ENCODE measurements at regions not wholly inside any gene's neighbourhood (a gene's known extent, or its start where the extent isn't known, plus 50 kb on each side); places are given as distances from the start of the nearest gene placed in this dataset.

GRCh38 chr2:11018651-11019185, 107.0 kb downstream of the KCNF1 start:
- no peak for DNase-seq

GRCh38 chr2:11019614-11020013, 107.9 kb downstream of the KCNF1 start:
- no peak for DNase-seq

- no peak for DNase-seq
Observed at GRCh38 chr2:11022064-11022463, 110.3 kb downstream of the KCNF1 start.

GRCh38 chr2:11022591-11023273, 111.0 kb downstream of the KCNF1 start:
- no peak for DNase-seq

GRCh38 chr2:11023326-11024258, 111.9 kb downstream of the KCNF1 start:
- no peak for DNase-seq

- DNase-seq = no peak
Observed at GRCh38 chr2:11024259-11024645, 112.5 kb downstream of the KCNF1 start.

GRCh38 chr2:11024687-11025086, 113.0 kb downstream of the KCNF1 start:
- no peak for DNase-seq

- no peak for DNase-seq
Observed at GRCh38 chr2:11026286-11026921, 114.7 kb downstream of the KCNF1 start.

GRCh38 chr2:11027195-11027594, 115.5 kb downstream of the KCNF1 start:
- DNase-seq = no peak

- no peak for DNase-seq
Observed at GRCh38 chr2:11028407-11028916, 116.7 kb downstream of the KCNF1 start.

- no peak for DNase-seq
Observed at GRCh38 chr2:11029136-11029535, 117.4 kb downstream of the KCNF1 start.

- DNase-seq = no peak
Observed at GRCh38 chr2:11030036-11030435, 118.3 kb downstream of the KCNF1 start.

- DNase-seq = no peak
Observed at GRCh38 chr2:11030909-11031308, 119.2 kb downstream of the KCNF1 start.

GRCh38 chr2:11031876-11032275, 120.1 kb downstream of the KCNF1 start:
- no peak for DNase-seq

GRCh38 chr2:11032396-11032795, 120.7 kb downstream of the KCNF1 start:
- DNase-seq = no peak

GRCh38 chr2:11033114-11033513, 121.4 kb downstream of the KCNF1 start:
- no peak for DNase-seq

GRCh38 chr2:11038641-11039040, 116.6 kb upstream of the SLC66A3 start:
- DNase-seq = no peak

- DNase-seq = no peak
Observed at GRCh38 chr2:11040992-11041391, 114.3 kb upstream of the SLC66A3 start.

GRCh38 chr2:11042841-11043240, 112.4 kb upstream of the SLC66A3 start:
- DNase-seq = no peak

GRCh38 chr2:11043245-11043644, 112.0 kb upstream of the SLC66A3 start:
- DNase-seq = no peak

GRCh38 chr2:11044201-11044600, 111.1 kb upstream of the SLC66A3 start:
- DNase-seq = no peak

GRCh38 chr2:11045294-11045693, 110.0 kb upstream of the SLC66A3 start:
- no peak for DNase-seq

- no peak for DNase-seq
Observed at GRCh38 chr2:11048335-11049008, 106.8 kb upstream of the SLC66A3 start.
